H7 (cell line): ENCODE measurements at regions not wholly inside any gene's neighbourhood (a gene's known extent, or its start where the extent isn't known, plus 50 kb on each side); places are given as distances from the start of the nearest gene placed in this dataset.

Source experiments
- DNase-seq: peaks from one replicate; pipeline ENCODE4 v3.0.0; 2012
- H3K27me3 ChIP-seq: 2 replicates; pipeline ENCODE4 v1.6.0; 2011; ENCODE audit warnings: mild to moderate bottlenecking, low read length; ENCODE audit not compliant: control insufficient read depth, insufficient read depth
- H3K36me3 ChIP-seq: replicated peaks from 2 replicates; pipeline ENCODE4 v1.5.1; 2011; ENCODE audit warnings: low read length; ENCODE audit not compliant: control insufficient read depth, insufficient read depth
- H3K4me3 ChIP-seq: 2 replicates; pipeline ENCODE4 v1.5.1; 2011; ENCODE audit warnings: low read depth, mild to moderate bottlenecking, control low read depth, low read length, moderate library complexity; ENCODE audit not compliant: insufficient read depth

DNA sequence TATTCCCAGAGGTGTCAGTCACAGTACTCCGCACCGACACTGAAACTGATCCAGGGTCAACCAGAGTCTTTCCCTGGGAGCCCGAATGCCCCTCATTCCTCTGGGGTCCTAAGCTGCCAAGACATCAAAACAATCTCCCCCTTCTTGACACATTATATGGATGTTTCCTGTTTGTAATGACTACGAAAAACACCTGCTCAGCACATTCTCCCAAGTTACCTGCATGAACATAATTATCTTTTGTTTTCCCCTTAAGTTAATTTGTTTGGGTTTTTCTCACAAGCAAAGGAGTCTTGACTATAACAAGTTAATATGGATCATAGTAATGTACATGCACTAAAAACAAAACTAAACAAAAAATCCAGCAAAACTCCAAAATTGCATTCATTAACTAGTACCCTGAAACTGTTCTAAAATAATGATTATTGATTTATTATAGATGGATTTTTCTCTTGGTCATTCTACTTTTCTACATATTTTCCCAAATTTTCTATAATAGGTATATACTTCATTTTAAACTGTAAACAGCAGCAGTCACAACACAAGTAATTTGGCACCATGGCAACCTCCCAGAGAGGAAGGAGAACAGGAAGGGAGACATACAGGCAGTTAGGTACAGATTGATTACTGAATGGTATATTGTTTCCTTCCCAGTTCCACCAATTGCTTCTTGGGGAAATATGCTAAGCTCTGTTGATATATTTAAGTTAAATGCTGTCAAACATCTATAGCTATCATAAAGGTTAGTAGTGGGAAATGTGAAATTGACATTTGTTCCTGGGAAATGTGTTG is 631.5 kb downstream of the METTL15 start:
- H3K27me3 ChIP-seq: no peaks in the 10 kb centered on the region
- no peak for DNase-seq
- H3K4me3 ChIP-seq: no peak overlapping the region
- H3K36me3 ChIP-seq: no peaks in the 10 kb centered on the region

GRCh38 chr11:28738549-28738948 is 630.4 kb downstream of the METTL15 start:
- no peaks in the 10 kb centered on the region for H3K27me3 ChIP-seq
- no peak overlapping the region for H3K4me3 ChIP-seq
- H3K36me3 ChIP-seq: no peaks in the 10 kb centered on the region
- DNase-seq: no peak

GRCh38 chr11:28736256-28736655 is 628.1 kb downstream of the METTL15 start:
- no peak for DNase-seq
- Histone ChIP-seq H3K4me3 (no peak overlapping the region), H3K36me3 (no peaks in the 10 kb centered on the region), H3K27me3 (no peaks in the 10 kb centered on the region)

DNA sequence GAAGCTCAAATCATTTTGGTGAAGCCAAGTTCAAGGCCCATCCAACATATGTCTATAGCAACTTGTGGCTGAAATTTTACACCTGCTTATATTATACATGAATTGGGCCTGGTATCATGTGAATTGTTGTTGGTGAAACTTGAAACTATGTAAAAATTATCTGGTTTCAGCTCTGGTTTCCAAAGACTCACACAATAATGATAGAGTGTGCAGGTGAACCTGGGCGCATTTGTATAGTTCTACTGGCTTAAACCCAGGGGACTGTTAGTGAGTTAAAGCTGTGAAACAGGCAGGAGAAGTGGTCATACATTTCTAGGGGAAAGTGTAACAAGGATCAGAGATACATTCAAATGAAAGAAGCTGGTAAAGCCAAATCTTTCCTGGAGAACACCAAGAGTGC is 627.3 kb downstream of the METTL15 start:
- DNase-seq: no peak
- no peaks in the 10 kb centered on the region for H3K27me3 ChIP-seq
- H3K4me3 ChIP-seq: no peak overlapping the region
- H3K36me3 ChIP-seq: no peaks in the 10 kb centered on the region

DNA sequence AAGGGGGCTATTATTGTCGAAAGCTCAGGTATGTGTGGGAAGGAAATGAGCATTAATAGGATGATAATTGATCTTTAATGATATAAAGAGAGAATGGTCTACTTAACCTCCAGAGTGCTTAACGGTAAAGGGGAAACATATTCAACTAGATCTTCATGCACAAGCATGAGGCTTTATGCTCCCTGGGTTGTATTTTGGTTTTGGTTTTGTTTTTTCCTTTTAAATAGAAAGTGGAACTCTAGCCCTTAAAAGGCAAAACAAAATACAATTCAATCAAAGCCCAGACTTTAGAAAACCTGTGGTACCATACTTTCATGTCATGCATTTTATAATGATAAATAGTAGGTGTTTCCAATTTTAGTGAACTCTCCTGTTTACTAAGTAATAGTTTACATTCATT is 622.7 kb downstream of the METTL15 start:
- Histone ChIP-seq H3K4me3 (no peak overlapping the region), H3K36me3 (no peaks in the 10 kb centered on the region), H3K27me3 (no peaks in the 10 kb centered on the region)
- no peak for DNase-seq

GRCh38 chr11:28730336-28730735 is 622.1 kb downstream of the METTL15 start:
- no peaks in the 10 kb centered on the region for H3K27me3 ChIP-seq
- no peaks in the 10 kb centered on the region for H3K36me3 ChIP-seq
- DNase-seq: no peak
- H3K4me3 ChIP-seq: no peak overlapping the region

DNA sequence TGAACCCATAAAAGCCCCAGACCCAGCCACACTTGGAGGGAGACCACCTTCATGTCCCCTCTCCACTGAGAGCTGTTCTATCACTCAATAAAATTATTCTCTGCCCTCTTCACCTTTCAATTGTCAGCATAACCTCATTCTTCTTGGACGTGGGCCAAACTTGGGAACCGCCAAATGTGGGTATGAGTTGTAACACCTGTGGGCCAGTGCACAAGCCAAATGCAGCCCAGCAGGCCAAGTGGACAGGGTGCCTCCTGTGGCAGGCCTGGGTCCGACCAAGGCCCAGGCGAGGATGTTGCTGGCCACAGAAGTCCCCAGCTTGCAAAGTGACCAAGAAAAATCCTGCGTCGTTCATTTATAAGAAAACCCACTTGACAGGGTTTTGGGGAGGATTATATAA is 621.2 kb downstream of the METTL15 start:
- Histone ChIP-seq H3K27me3 (no peaks in the 10 kb centered on the region), H3K4me3 (no peak overlapping the region), H3K36me3 (no peaks in the 10 kb centered on the region)
- DNase-seq: no peak

DNA sequence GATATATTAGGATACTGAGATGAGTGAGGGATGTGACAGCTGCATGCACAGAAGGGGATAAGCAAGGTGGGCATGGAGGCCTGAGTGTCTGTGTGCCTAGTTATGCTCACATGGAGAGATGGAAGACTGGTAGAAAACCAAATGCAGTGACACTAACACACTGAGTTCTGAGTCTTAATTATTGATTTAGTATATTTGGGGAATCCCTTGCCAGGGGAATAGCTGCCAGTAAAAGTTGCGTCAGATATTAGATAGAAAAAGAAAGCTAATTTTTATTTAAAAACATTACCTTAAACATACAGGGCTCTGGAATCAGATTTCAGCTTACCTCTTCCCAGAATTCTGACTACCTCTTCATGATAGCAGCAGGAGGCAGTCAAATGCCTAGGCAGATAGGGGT is 620.5 kb downstream of the METTL15 start:
- H3K4me3 ChIP-seq: no peak overlapping the region
- no peaks in the 10 kb centered on the region for H3K27me3 ChIP-seq
- no peak for DNase-seq
- H3K36me3 ChIP-seq: no peaks in the 10 kb centered on the region

DNA sequence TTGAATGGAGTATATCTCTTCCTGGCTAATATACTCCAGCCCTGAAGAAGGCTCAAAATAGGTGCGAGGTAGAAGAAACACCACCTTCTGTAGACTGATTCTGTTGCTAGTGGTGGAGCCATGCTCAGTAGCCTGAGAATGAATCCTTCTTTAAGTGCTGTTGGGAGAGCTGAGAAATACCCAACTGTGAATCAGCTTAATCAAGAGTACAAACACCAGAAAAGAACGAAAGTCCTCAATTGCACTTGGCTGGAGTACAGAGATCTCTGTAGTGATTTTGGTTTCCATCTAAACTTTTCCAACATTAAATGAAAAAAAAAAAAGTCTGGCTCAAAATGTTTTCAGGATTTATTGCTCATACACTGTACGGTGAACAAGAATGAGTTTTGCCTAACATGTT is 619.1 kb downstream of the METTL15 start:
- no peak overlapping the region for H3K4me3 ChIP-seq
- no peak for DNase-seq
- no peaks in the 10 kb centered on the region for H3K27me3 ChIP-seq

GRCh38 chr11:28726432-28726831 is 618.2 kb downstream of the METTL15 start:
- Histone ChIP-seq H3K4me3 (no peak overlapping the region), H3K36me3 (no peaks in the 10 kb centered on the region), H3K27me3 (no peaks in the 10 kb centered on the region)
- DNase-seq: no peak

More for the DNA sequence above, 619.1 kb downstream of the METTL15 start:
- H3K36me3 ChIP-seq: no peaks in the 10 kb centered on the region

- Histone ChIP-seq H3K4me3 (no peak overlapping the region), H3K36me3 (no peaks in the 10 kb centered on the region), H3K27me3 (no peaks in the 10 kb centered on the region)
- no peak for DNase-seq
Observed at GRCh38 chr11:28715726-28716125, 607.5 kb downstream of the METTL15 start.

DNA sequence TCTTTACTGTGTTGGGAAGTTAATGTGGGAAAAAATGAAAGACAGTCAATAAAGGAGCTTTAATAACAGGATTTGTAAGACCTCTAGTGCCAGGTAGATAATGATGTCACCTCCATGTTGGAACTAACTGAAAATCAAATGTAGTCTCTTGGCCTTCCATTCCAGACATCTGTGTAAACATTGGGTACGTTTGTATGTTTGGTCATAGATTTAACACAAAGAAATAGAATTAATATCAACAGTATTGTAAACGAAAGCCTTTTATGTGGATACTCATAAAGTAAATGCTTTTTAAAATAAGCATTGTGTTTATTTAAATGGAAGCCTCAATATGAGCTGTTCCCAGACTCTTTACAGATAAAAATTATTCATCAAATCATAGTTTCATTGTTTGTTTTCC is 605.7 kb downstream of the METTL15 start:
- no peaks in the 10 kb centered on the region for H3K36me3 ChIP-seq
- H3K27me3 ChIP-seq: no peaks in the 10 kb centered on the region
- DNase-seq: no peak
- H3K4me3 ChIP-seq: no peak overlapping the region

- H3K36me3 ChIP-seq: no peaks in the 10 kb centered on the region
- DNase-seq: no peak
- H3K27me3 ChIP-seq: no peaks in the 10 kb centered on the region
- H3K4me3 ChIP-seq: no peak overlapping the region
Observed at GRCh38 chr11:28708075-28708474, 599.9 kb downstream of the METTL15 start.

DNA sequence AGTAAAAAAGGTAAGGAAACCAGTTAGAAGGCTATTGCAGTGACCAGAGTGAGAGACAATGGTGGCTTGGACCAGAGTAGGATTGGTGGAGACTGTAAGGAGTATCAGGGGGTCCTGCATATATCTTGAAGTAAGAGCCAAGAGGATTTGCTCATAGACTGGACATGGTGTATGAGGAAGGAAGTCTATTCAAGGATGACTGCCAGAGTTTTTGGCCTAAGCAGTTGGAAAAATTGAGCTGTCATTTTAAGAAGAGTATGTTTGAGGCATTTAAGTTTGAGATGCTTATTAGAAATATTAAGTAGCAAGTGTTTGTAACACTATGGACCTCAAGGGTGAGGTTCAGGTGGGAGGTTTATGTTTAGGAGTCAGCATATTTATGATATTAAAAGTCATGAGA is 596.6 kb downstream of the METTL15 start:
- no peak for DNase-seq
- H3K4me3 ChIP-seq: no peak overlapping the region
- H3K27me3 ChIP-seq: no peaks in the 10 kb centered on the region
- no peaks in the 10 kb centered on the region for H3K36me3 ChIP-seq

DNA sequence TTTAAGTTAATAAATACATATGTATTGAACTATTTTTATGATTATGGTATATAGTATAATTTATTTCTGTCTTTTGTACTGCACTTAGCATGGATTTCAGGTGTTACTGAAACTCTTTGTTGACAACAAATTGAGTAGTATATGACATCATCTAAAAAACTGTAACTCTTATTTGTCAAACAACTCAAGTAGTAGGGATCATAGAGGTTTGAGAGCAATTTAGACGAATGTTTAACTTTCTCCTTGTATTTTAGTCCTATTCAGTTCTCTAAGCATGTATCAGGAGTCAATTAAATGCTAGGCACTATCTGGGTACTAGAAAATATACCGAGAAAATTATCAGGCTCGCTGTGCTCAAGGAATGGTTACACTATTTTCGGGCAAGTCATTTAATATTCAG is 595.2 kb downstream of the METTL15 start:
- no peak for DNase-seq
- Histone ChIP-seq H3K4me3 (no peak overlapping the region), H3K36me3 (no peaks in the 10 kb centered on the region), H3K27me3 (no peaks in the 10 kb centered on the region)

GRCh38 chr11:28702871-28703270 is 594.7 kb downstream of the METTL15 start:
- H3K36me3 ChIP-seq: no peaks in the 10 kb centered on the region
- no peak overlapping the region for H3K4me3 ChIP-seq
- DNase-seq: no peak
- H3K27me3 ChIP-seq: no peaks in the 10 kb centered on the region
